GM12878 (cell line): ENCODE measurements at regions not wholly inside any gene's neighbourhood (a gene's known extent, or its start where the extent isn't known, plus 50 kb on each side); places are given as distances from the start of the nearest gene placed in this dataset.

ENCODE experiments used
- ATAC-seq: fragments of 200-7000 bp; cut with Tn5 transposase; 3 replicates; pipeline ENCODE4 v1.9.1; 2020; ENCODE audit warnings: mild to moderate bottlenecking, moderate library complexity
- BruUV-seq: library from RNA; stranded (reverse); fragments of 400-500 nt; replicated peaks from 2 replicates; lab custom pipeline; 2021; lab: Mats Ljungman, UMichigan
- CTCF ChIA-PET: fragments of 300-600 bp; sonication (Branson Sonifier 250); formaldehyde crosslinking; extraction: SDS; loops from one replicate; lab custom pipeline; 2021; ENCODE audit warnings: inconsistent platforms; lab: Yijun Ruan, JAX
- POLR2A ChIA-PET: fragments of 350-600 bp; formaldehyde crosslinking; extraction: SDS; loops from one replicate; lab custom pipeline; 2021; ENCODE audit warnings: inconsistent platforms; lab: Charles Lee
- RAD21 ChIA-PET: fragments of 300-600 bp; sonication (Branson Sonifier 250); formaldehyde crosslinking; loops from one replicate; lab custom pipeline; 2023; ENCODE audit warnings: antibody characterized with exemption; ENCODE audit not compliant: unreplicated experiment; lab: Charles Lee
- SMC1A ChIA-PET: fragments of 300-600 bp; sonication (Branson Sonifier 250); formaldehyde crosslinking; loops from one replicate; lab custom pipeline; 2023; ENCODE audit not compliant: unreplicated experiment, uncharacterized antibody; lab: Charles Lee
- DNase-seq: peaks from one replicate; pipeline ENCODE4 v3.0.0-alpha.2; 2011; ENCODE audit warnings: low read depth, low spot score
- FAIRE-seq: peaks from 3 replicates; lab custom pipeline; 2011; peaks lifted over from hg19 to GRCh38; lab: Jason Lieb, UNC
- H2AFZ ChIP-seq: 2 replicates; pipeline ENCODE4 v1.6.0; 2011; ENCODE audit warnings: low read depth, low read length, control low read depth; ENCODE audit not compliant: control insufficient read depth
- H3K27ac ChIP-seq: 2 replicates; pipeline ENCODE4 v1.5.1; 2011; ENCODE audit warnings: control low read depth; ENCODE audit not compliant: control insufficient read depth, insufficient read depth
- H3K27me3 ChIP-seq, 2 experiments: replicated peaks in 1 of 2; 2 replicates each; pipeline versions ENCODE4 v1.6.0 to v1.6.1; 2011; ENCODE audit warnings: low read length in 1 of 2; ENCODE audit not compliant: control insufficient read depth in 2 of 2, insufficient read depth in 2 of 2
- H3K36me3 ChIP-seq, 2 experiments: 2 replicates each; pipeline ENCODE4 v1.5.1; 2011; ENCODE audit warnings: low read length in 1 of 2; ENCODE audit not compliant: control insufficient read depth in 2 of 2, insufficient read depth in 2 of 2
- H3K4me1 ChIP-seq: 2 replicates; pipeline ENCODE4 v1.6.1; 2011; ENCODE audit warnings: mild to moderate bottlenecking, low read length, moderate library complexity, mixed read lengths; ENCODE audit not compliant: control insufficient read depth, insufficient read depth
- H3K4me2 ChIP-seq: 2 replicates; pipeline ENCODE4 v1.6.0; 2011; ENCODE audit warnings: control low read depth; ENCODE audit not compliant: control insufficient read depth, insufficient read depth
- H3K4me3 ChIP-seq: fragments of 200-600 bp; sonication (generic); 2 replicates; pipeline ENCODE4 v1.5.1; 2016
- H3K79me2 ChIP-seq: 2 replicates; pipeline ENCODE4 v1.6.0; 2011; ENCODE audit warnings: low read length; ENCODE audit not compliant: control insufficient read depth, insufficient read depth
- H3K9ac ChIP-seq: 2 replicates; pipeline ENCODE4 v1.8.0; 2011; ENCODE audit warnings: low read length, control low read depth, mixed read lengths; ENCODE audit not compliant: control insufficient read depth, insufficient read depth
- H3K9me3 ChIP-seq: replicated peaks from 3 replicates; pipeline ENCODE4 v1.5.1; 2011; ENCODE audit warnings: mild to moderate bottlenecking, low read length; ENCODE audit not compliant: control insufficient read depth, insufficient read depth
- H4K20me1 ChIP-seq: 2 replicates; pipeline ENCODE4 v1.6.0; 2011; ENCODE audit not compliant: control insufficient read depth, insufficient read depth
- E4F1 ChIP-seq: fragments of 450-650 bp; IDR thresholded peaks from 2 replicates; pipeline ENCODE4 v1.6.1; 2018; ENCODE audit warnings: borderline replicate concordance, mild to moderate bottlenecking; ENCODE audit not compliant: partially characterized antibody
- IRF5 ChIP-seq: fragments of 450-650 bp; IDR thresholded peaks from 2 replicates; pipeline ENCODE4 v1.6.1; 2017; ENCODE audit warnings: borderline replicate concordance
- PBX3 ChIP-seq: IDR thresholded peaks from 2 replicates; pipeline ENCODE4 v1.6.1; 2011; ENCODE audit warnings: mild to moderate bottlenecking, low read depth, low read length, moderate library complexity; ENCODE audit not compliant: insufficient replicate concordance
- POLR2AphosphoS5 ChIP-seq: IDR thresholded peaks from 2 replicates; pipeline ENCODE4 v1.6.1; 2011; ENCODE audit warnings: mild to moderate bottlenecking, low read length, inconsistent platforms
- SMAD1 ChIP-seq: fragments of 450-650 bp; IDR thresholded peaks from 2 replicates; pipeline ENCODE4 v1.6.1; 2018; ENCODE audit warnings: mild to moderate bottlenecking, low read depth; ENCODE audit not compliant: partially characterized antibody
- SMARCA5 ChIP-seq: fragments of 450-650 bp; IDR thresholded peaks from 2 replicates; pipeline ENCODE4 v1.6.1; 2017; ENCODE audit warnings: mild to moderate bottlenecking
- TARDBP ChIP-seq: IDR thresholded peaks from 2 replicates; pipeline ENCODE4 v1.6.1; 2016; ENCODE audit warnings: borderline replicate concordance
- ZBED1 ChIP-seq: IDR thresholded peaks from 2 replicates; pipeline ENCODE4 v1.6.1; 2016; ENCODE audit warnings: borderline replicate concordance
- ZNF217 ChIP-seq: fragments of 450-650 bp; IDR thresholded peaks from 2 replicates; pipeline ENCODE4 v1.6.1; 2017; ENCODE audit warnings: antibody characterized with exemption, mild to moderate bottlenecking
- WGBS: methylation state at CpG from one replicate; pipeline ENCODE4 v1.1.6; 2016; ENCODE audit warnings: low lambda C conversion rate; ENCODE audit not compliant: insufficient replicate concordance, insufficient coverage; ENCODE audit errors: missing lambda C conversion rate; 5-methylcytosine and 5-hydroxymethylcytosine counted together
- in situ Hi-C: fragments of 300-500 bp; cut with MboI; formaldehyde crosslinking; loops from 9 replicates; pipeline ENCODE4 v1.14.3; 2018; ENCODE audit warnings: mixed read lengths
- intact Hi-C: fragments of 100-400 bp; cut with micrococcal nuclease; formaldehyde crosslinking; loops from one replicate; pipeline ENCODE4 v1.14.2; 2022; ENCODE audit not compliant: unreplicated experiment

GRCh38 chr20:51333446-51333845 lies 209.1 kb downstream of the NFATC2 start:
- TF ChIP-seq PBX3 (no peak), ZBED1 (no peak), IRF5 (no peak), TARDBP (no peak), SMAD1 (no peak), SMARCA5 (no peak), ZNF217 (no peak), POLR2AphosphoS5 (no peak), E4F1 (no peak)
- H3K27me3 ChIP-seq: no peaks in the 10 kb centered on the region; a peak in 2 of 4 replicates
- intact Hi-C loops: no loop called here
- DNase-seq (no peak), ATAC-seq (no peak), FAIRE-seq (no peak)
- no TSS peak for BruUV-seq
- no peak overlapping the region for H2AFZ ChIP-seq
- no peaks in the 10 kb centered on the region for H3K36me3 ChIP-seq
- H3K27ac ChIP-seq: no peak overlapping the region
- no peaks in the 10 kb centered on the region for H3K79me2 ChIP-seq
- RAD21 ChIA-PET: no interaction called here
- peaks cover 4% of the 10 kb centered on the region; the same call in 1 of the 2 replicates for H3K4me1 ChIP-seq
- in situ Hi-C loops: no loop called here
- whole genome bisulfite sequencing: 27% methylated on average over 3 of the region's 3 CpGs
- no peak overlapping the region for H3K9ac ChIP-seq
- SMC1A ChIA-PET: no interaction called here
- no peaks in the 10 kb centered on the region for H4K20me1 ChIP-seq
- no peak overlapping the region for H3K4me2 ChIP-seq
- H3K4me3 ChIP-seq: no peak overlapping the region
- no peaks in the 10 kb centered on the region for H3K9me3 ChIP-seq
- POLR2A ChIA-PET: no interaction called here
- CTCF ChIA-PET: interaction anchor here (1.0 to 1.7 kb wide), 2 partner anchors 346 to 352 kb away, joined by 3 to 4 read pairs; no protein-coding TSS in a partner anchor
